ENCODE measurements at regions not wholly inside any gene's neighbourhood (a gene's known extent, or its start where the extent isn't known, plus 50 kb on each side); places are given as distances from the start of the nearest gene placed in this dataset.

GRCh38 chr11:116468699-116469098, 304.1 kb downstream of the BUD13 start:
- TF ChIP-seq MXI1 (conservative IDR thresholded peaks at IDR 0.05; ENCODE audit: poor library complexity, severe bottlenecking) (no peak), RAD21 (conservative IDR thresholded peaks at IDR 0.05) (no peak), TAF1 (IDR thresholded peaks at IDR 0.05; ENCODE audit: low read depth) (no peak), EP300 (conservative IDR thresholded peaks at IDR 0.05; ENCODE audit: poor library complexity, severe bottlenecking) (no peak), EZH2 (IDR thresholded peaks at IDR 0.05; ENCODE audit: borderline replicate concordance, insufficient read depth, low read length, poor library complexity, severe bottlenecking) (no peak), SMC3 (conservative IDR thresholded peaks at IDR 0.05; ENCODE audit: poor library complexity) (no peak), CTCF (IDR thresholded peaks at IDR 0.05; ENCODE audit: poor library complexity, severe bottlenecking) (no peak), REST (IDR thresholded peaks at IDR 0.05; ENCODE audit: borderline replicate concordance) (no peak), POLR2AphosphoS5 (IDR thresholded peaks at IDR 0.05) (no peak)
- Histone ChIP-seq H3K36me3 (ENCODE audit: insufficient read depth, low read length) (no peaks in the 10 kb centered on the region), H4K20me1 (ENCODE audit: insufficient read depth) (no peaks in the 10 kb centered on the region), H3F3A (ENCODE audit: insufficient read depth, low read length, poor library complexity, severe bottlenecking) (no peaks in the 10 kb centered on the region), H3K27ac (ENCODE audit: low read length) (no peak overlapping the region), H3K27me3 (ENCODE audit: insufficient read depth, low read depth, low read length) (no peaks in the 10 kb centered on the region), H3K79me2 (replicated peaks; ENCODE audit: insufficient read depth, low read length) (no peaks in the 10 kb centered on the region), H3K4me2 (ENCODE audit: low read length) (no peak overlapping the region), H2AFZ (ENCODE audit: low read depth, low read length) (no peak overlapping the region), H3K9me3 (ENCODE audit: low read length) (no peaks in the 10 kb centered on the region), H3K9me2 (ENCODE audit: insufficient read depth, low read length) (no peaks in the 10 kb centered on the region), H3K9ac (ENCODE audit: low read length) (no peak overlapping the region), H3K4me3 (ENCODE audit: low read length) (no peak overlapping the region)

GRCh38 chr11:116467823-116468222, 305.0 kb downstream of the BUD13 start:
- no peaks in the 10 kb centered on the region for H3K79me2 ChIP-seq (replicated peaks; ENCODE audit: insufficient read depth, low read length)
- H3K27ac ChIP-seq (ENCODE audit: low read length) = no peak overlapping the region
- H3K4me3 ChIP-seq (ENCODE audit: low read length) = no peak overlapping the region
- H3K9me3 ChIP-seq (ENCODE audit: low read length) = no peaks in the 10 kb centered on the region
- no peak overlapping the region for H3K9ac ChIP-seq (ENCODE audit: low read length)
- H3K9me2 ChIP-seq (ENCODE audit: insufficient read depth, low read length) = no peaks in the 10 kb centered on the region
- no peak overlapping the region for H2AFZ ChIP-seq (ENCODE audit: low read depth, low read length)
- H3F3A ChIP-seq (ENCODE audit: insufficient read depth, low read length, poor library complexity, severe bottlenecking) = no peaks in the 10 kb centered on the region
- TF ChIP-seq POLR2AphosphoS5 (IDR thresholded peaks at IDR 0.05) (no peak), TAF1 (IDR thresholded peaks at IDR 0.05; ENCODE audit: low read depth) (no peak), EP300 (conservative IDR thresholded peaks at IDR 0.05; ENCODE audit: poor library complexity, severe bottlenecking) (no peak), REST (IDR thresholded peaks at IDR 0.05; ENCODE audit: borderline replicate concordance) (no peak), EZH2 (IDR thresholded peaks at IDR 0.05; ENCODE audit: borderline replicate concordance, insufficient read depth, low read length, poor library complexity, severe bottlenecking) (no peak), CTCF (IDR thresholded peaks at IDR 0.05; ENCODE audit: poor library complexity, severe bottlenecking) (no peak), MXI1 (conservative IDR thresholded peaks at IDR 0.05; ENCODE audit: poor library complexity, severe bottlenecking) (no peak), SMC3 (conservative IDR thresholded peaks at IDR 0.05; ENCODE audit: poor library complexity) (no peak), RAD21 (conservative IDR thresholded peaks at IDR 0.05) (no peak)
- H3K27me3 ChIP-seq (ENCODE audit: insufficient read depth, low read depth, low read length) = no peaks in the 10 kb centered on the region
- H3K4me2 ChIP-seq (ENCODE audit: low read length) = no peak overlapping the region
- no peaks in the 10 kb centered on the region for H3K36me3 ChIP-seq (ENCODE audit: insufficient read depth, low read length)
- H4K20me1 ChIP-seq (ENCODE audit: insufficient read depth) = no peaks in the 10 kb centered on the region

All from neural cell (in vitro differentiated cells).